Activated CD8-positive, alpha-beta memory T cell treated with anti-CD3 and anti-CD28 coated beads, Interleukin-2, amount 50 U/mL, for 48 hours (primary cell): ENCODE measurements at regions not wholly inside any gene's neighbourhood (a gene's known extent, or its start where the extent isn't known, plus 50 kb on each side); places are given as distances from the start of the nearest gene placed in this dataset.

ENCODE experiments used
- DNase-seq: peaks from one replicate; pipeline ENCODE4 v3.0.0-alpha.2; 2020

GRCh38 chr16:9422762-9423513 lies 331.5 kb downstream of the HAPSTR1 start:
- no peak for DNase-seq

DNA sequence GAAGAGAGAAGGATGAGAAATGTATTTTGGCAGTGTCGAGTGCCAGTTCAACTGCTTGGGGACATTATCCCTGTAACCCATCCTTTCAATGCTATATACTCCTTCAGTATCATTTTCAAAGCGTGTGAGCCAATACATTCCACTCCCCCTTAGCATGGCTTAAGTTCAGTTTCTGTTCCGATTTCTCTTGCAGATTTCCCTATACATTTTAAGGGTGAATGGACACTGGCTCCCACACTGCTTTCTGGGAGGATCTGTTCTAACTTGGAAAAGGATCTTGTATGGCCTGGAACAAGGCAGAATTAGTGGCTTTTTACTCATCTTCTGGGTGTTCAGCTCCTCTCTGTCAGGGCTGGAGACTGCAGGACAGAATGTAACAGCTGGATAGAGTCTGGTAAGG lies 333.8 kb downstream of the HAPSTR1 start:
- DNase-seq, result no peak

DNA sequence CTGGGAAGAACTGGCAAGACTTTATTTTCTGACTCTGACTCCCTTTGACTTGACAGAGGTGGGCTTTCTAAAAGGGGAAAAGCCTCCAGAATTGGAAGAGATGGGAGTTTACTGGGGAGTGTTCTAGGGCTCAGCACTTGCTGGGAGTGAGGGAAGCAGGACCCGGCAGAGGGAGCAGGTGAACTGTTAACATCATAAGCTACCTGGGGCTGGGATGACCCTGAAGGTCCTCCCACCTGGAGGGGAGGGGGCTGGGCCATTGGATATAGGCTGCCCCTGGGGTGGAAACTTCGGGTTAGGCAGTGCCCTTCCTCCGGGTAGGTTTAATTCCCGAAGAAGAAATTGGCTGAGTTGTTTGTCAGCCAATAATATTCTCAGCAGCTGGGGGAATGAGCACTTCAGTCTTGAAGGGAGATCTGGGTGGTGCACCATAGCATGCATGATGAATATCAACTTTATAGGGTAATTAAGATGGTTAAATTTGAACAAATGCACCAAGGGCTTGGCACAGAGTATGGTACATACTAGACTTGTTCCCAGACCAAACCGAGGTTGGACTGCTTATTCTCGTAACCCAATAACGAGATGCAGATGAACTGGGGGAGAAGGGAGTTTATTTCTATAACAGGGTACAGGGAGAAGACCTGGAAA lies 337.0 kb downstream of the HAPSTR1 start:
- no peak for DNase-seq

DNA sequence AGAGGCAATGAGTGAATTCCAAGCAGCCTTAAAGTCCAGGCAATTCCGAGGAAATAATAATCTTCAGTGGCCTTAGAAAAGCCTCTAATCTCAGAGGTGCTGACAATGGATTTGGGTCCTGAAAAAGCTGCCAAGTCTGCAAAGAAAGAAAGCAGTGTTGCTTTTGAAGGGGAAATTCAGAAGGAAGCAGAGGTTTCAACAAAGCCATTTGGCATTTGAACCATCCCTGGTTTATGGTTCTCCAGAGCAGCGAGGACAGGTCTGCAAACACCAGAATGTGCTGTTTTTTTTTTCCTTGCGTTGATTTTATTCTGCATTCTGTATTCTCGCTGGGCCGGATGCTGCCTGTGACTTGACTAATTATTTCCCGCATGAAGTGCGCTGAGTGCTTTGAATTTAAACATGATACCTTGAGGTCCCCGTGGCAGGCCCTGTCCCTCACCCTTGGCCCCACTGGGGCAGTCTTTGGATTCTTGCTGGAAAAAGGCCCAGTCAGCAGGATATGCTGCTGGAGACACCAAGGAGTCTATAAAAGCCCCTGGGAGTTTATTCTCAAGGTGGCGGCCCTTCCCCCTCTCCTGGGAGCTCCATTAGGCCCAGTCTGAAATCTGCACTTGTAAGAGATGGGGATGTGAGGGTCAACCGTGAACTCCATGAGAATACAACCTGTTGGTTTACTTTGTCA lies 338.3 kb downstream of the HAPSTR1 start:
- DNase-seq, result no peak

GRCh38 chr16:9434659-9435058 lies 343.2 kb downstream of the HAPSTR1 start:
- no peak for DNase-seq

- no peak for DNase-seq
Observed at GRCh38 chr16:9436175-9436574, 344.7 kb downstream of the HAPSTR1 start.

DNA sequence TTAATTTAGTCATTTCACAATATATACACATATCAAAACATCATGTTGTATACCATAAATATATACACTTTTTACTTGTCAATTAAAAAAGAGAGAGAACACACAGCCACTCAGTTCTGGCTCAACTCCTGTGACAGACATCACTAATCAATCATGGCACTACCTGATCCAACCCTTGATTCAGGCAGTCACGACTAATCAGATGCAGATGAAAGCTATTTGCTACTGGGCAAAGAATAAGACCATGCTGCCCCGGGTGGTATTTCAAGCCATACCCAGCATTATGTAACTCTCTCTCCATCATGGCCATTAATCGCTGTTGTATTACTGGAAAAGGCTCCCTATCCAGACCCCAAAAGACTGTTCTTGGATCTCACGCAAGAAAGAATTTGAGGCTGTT lies 345.7 kb downstream of the HAPSTR1 start:
- no peak for DNase-seq

- no peak for DNase-seq
Observed at GRCh38 chr16:9438991-9439390, 347.5 kb downstream of the HAPSTR1 start.

GRCh38 chr16:9441012-9441411 lies 349.6 kb downstream of the HAPSTR1 start:
- no peak for DNase-seq

GRCh38 chr16:9443864-9444263 lies 352.4 kb downstream of the HAPSTR1 start:
- no peak for DNase-seq

- no peak for DNase-seq
Observed at GRCh38 chr16:9446471-9447194, 355.2 kb downstream of the HAPSTR1 start.

- DNase-seq, result no peak
Observed at GRCh38 chr16:9447195-9447551, 355.7 kb downstream of the HAPSTR1 start.

GRCh38 chr16:9447699-9448098 lies 356.3 kb downstream of the HAPSTR1 start:
- DNase-seq, result no peak

DNA sequence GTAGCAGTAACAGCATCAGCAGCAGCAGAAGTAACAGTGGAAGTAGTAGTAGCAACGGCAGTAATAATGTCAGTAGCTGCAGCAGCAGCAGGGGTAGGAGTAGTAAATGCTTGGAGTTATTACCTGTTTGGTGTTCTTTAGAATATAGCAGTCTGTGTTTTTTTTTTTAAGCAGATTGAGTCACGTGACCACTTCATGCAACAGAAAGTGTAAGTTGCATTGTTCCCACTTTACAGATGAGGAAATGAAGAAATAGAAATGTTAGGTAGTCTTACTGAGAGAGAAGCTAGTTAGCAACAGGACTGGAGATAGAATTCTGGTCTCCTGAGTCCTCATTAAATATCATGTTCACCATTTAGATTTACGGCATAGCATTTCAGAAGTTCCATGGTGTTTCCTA lies 358.2 kb downstream of the HAPSTR1 start:
- DNase-seq, result no peak

DNA sequence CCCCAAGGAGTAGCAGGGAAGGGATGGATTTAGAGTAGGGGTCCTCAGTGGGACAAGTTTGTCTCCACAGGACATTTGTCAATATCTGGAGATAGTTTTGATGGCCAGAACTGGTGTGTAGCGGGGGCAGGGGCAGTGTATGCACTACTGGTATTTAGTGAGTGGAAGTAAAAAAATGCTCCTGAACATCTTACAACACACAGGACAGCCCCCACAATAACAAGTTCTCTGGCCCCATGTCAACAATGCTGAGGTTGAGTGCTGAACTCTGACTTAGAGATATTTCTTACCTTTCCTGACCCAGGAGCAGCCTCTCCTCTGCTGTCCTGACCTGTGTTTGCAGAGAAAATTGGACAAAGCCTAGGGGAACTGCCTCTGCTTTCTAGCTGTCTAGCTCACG lies 365.8 kb downstream of the HAPSTR1 start:
- no peak for DNase-seq

DNA sequence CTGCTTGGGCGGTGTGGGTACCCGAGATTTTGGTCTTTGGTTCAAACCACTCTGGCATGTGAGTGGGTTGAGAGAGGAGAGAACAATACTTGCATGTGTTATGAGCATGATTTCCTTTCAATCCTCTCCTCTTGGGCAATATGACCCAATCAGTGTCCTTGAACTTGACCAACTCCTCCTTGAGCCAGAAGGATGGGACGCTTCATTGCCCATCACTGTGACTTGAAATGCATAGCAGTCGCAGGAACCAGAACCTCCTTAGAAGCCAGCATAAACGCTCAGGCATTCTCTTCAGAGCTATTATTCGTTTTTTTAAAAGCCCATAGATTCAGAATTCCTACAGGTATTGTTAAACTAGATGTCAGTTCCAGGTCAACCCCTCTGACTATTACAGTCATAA lies 367.4 kb downstream of the HAPSTR1 start:
- DNase-seq, result no peak

GRCh38 chr16:9462984-9463383 lies 371.5 kb downstream of the HAPSTR1 start:
- DNase-seq, result no peak

DNA sequence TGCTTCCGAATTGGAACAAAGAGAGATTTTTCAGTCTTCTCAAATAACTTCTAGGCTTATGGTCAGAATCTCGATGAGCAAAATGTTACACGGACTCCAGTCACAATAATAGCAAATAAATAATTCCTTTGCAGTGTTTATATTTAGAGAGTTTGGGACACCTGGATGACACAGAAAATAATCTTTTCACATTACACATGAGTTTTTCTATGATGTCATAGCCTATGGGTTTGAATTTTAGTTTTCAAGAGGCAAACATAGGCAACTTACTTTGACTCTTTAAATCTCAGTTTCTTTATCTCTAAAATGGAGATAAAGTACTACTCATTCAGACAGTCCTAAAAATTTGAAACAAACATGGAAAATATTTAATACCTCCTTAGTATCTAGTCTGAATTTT lies 372.0 kb downstream of the HAPSTR1 start:
- DNase-seq, result no peak

DNA sequence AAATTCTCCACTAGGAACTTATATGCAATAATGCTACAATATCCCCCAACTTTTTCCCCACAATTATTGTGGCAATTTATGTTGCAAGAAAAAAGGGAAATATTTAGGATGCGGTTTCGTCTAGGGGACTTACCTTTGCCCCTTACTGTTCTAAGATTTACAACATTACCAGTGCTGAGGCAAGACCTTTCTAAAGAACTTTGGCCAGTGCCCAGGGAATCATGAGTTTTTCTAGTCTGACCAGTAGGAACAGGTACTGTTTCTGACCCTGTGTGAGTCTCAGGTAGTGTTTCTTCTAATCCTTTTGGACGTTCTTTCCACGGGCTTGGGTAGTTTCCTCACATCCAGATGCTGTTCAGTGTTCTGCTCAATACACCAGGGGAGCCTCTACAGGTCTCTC lies 373.7 kb downstream of the HAPSTR1 start:
- DNase-seq, result no peak

DNA sequence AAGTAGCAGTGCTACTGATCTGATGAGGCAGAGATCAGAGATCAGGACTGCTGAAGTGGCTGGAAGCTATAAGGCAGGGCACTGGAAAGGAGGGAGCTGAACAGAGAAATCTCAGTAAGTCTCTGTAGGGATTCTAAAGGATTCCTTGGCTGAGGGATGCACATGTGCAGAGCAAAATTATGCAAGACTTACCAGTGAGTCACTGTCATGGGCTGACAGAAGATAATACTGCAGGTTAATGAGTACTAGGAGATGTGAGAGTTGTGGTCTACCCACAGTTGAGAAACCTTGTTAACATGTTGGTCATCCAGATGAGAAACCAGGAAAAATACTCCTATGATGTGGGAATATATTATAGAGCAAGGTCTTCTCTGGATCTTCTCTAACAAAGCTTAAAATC lies 378.1 kb downstream of the HAPSTR1 start:
- DNase-seq, result no peak

- DNase-seq, result no peak
Observed at GRCh38 chr16:9476744-9477143, 385.3 kb downstream of the HAPSTR1 start.

DNA sequence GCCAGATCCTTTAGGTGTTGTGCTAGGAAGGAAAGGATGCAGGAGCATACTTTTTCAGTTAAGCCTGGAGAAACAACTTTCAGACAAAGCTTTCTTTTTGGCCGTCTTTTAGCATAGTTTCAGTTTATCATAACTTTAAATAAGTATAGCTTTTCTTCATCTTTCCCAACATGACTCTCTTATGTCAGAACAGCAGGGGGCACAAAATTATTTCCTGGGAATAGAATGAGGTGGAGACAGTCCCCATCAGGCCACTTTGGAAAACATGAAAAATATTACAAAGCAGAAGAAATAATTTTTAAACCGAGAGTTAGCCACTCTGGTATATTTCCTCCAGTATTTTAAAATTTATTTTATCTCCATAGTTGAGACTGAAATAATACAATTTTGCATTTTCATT lies 387.6 kb downstream of the HAPSTR1 start:
- no peak for DNase-seq

- DNase-seq, result no peak
Observed at GRCh38 chr16:9480503-9480902, 389.1 kb downstream of the HAPSTR1 start.
